AML-193 (cell line): ENCODE measurements at regions not wholly inside any gene's neighbourhood (a gene's known extent, or its start where the extent isn't known, plus 50 kb on each side); places are given as distances from the start of the nearest gene placed in this dataset.

Experiments used
- DNase-seq, 2 experiments: peaks; one replicate each; lab custom pipeline; 2025; lab: John Stamatoyannopoulos, UW

GRCh38 chr2:12254280-12254860, 462.4 kb upstream of the TRIB2 start:
- DNase-seq, result no peak

GRCh38 chr2:12256206-12256605, 460.5 kb upstream of the TRIB2 start:
- DNase-seq, result no peak

GRCh38 chr2:12257476-12257875, 459.3 kb upstream of the TRIB2 start:
- no peak for DNase-seq

- DNase-seq, result no peak
These were observed 457.2 kb upstream of the TRIB2 start for GRCh38 chr2:12259493-12259892.

GRCh38 chr2:12261986-12262680, 454.6 kb upstream of the TRIB2 start:
- no peak for DNase-seq

GRCh38 chr2:12262681-12263436, 453.9 kb upstream of the TRIB2 start:
- DNase-seq, result no peak

- DNase-seq, result no peak
These were observed 453.0 kb upstream of the TRIB2 start for GRCh38 chr2:12263730-12264129.

GRCh38 chr2:12264146-12264545, 452.6 kb upstream of the TRIB2 start:
- DNase-seq, result no peak

- no peak for DNase-seq
These were observed 451.1 kb upstream of the TRIB2 start for GRCh38 chr2:12265646-12266045.

GRCh38 chr2:12267042-12267441, 449.7 kb upstream of the TRIB2 start:
- no peak for DNase-seq

GRCh38 chr2:12269041-12269972, 447.4 kb upstream of the TRIB2 start:
- DNase-seq, result no peak

GRCh38 chr2:12270876-12271588, 445.7 kb upstream of the TRIB2 start:
- DNase-seq, result no peak

- no peak for DNase-seq
These were observed 445.1 kb upstream of the TRIB2 start for GRCh38 chr2:12271589-12271984.

- DNase-seq, result no peak
These were observed 443.6 kb upstream of the TRIB2 start for GRCh38 chr2:12273111-12273510.

- no peak for DNase-seq
These were observed 442.1 kb upstream of the TRIB2 start for GRCh38 chr2:12274591-12274990.

- no peak for DNase-seq
These were observed 439.3 kb upstream of the TRIB2 start for GRCh38 chr2:12277241-12278034.

- no peak for DNase-seq
These were observed 438.5 kb upstream of the TRIB2 start for GRCh38 chr2:12278217-12278750.

- no peak for DNase-seq
These were observed 433.7 kb upstream of the TRIB2 start for GRCh38 chr2:12282780-12283695.

GRCh38 chr2:12284037-12284436, 432.7 kb upstream of the TRIB2 start:
- DNase-seq, result no peak
